ENCODE measurements at regions not wholly inside any gene's neighbourhood (a gene's known extent, or its start where the extent isn't known, plus 50 kb on each side); places are given as distances from the start of the nearest gene placed in this dataset.
"Not testable (repeated sequence)": the region's sequence is repeated elsewhere in the genome, so short reads cannot be mapped to it uniquely, and the experiment has no call there.

DNA sequence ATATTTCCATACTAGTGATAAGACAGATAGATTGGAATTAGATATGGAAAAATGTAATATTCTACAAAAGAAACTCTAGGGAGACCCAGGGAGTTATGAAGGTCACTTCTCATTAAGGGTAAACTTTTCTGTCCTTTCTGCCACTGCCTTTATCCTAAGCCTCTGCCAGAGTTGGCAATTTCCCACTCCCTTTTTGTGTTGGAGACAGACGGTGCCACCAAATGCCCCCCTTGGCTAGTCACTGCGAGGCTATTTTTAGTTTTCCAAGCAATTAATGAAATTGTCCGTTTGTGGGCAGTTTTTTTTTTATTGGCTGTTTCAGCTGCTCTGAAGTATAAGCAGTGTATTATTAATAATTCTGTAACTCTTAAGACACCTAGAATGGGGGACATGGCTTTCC lies 67.6 kb upstream of the TENM4 start:
- no peak for DNase-seq

- no peak for DNase-seq
Observed at GRCh38 chr11:79507706-79508105, 66.9 kb upstream of the TENM4 start.

DNA sequence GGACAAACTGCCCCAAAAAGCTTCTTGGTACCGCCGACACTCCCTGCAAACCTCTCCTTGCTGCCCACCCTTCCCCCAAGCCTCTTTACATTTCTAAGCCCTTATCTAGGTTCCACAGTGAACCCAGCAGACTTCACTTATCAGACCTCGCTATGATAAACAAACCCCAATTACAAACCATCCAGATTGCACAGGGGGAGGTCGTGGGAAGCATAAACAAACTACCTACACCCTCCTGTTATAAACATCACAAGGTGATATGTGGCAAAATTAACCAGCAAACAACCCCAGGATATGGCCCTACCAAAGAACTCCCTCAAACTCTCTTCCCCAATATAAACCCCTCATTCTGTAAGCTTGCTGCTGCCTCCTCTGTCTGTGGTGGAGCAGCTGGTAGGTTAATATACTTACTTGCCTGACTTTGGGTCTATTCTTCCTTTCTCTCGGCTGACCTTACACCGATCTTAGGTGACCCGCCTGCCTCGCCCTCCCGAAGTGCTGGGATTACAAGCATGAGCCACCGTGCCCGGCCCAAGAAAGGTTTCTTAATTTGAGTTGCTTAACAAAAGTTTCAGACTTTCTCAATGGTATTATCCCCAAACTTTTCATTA lies 66.0 kb upstream of the TENM4 start:
- DNase-seq = no peak

- DNase-seq = no peak
Observed at GRCh38 chr11:79506124-79506523, 65.3 kb upstream of the TENM4 start.

- no peak for DNase-seq
Observed at GRCh38 chr11:79503028-79503427, 62.2 kb upstream of the TENM4 start.

GRCh38 chr11:79501707-79502106 lies 60.9 kb upstream of the TENM4 start:
- no peak for DNase-seq

DNA sequence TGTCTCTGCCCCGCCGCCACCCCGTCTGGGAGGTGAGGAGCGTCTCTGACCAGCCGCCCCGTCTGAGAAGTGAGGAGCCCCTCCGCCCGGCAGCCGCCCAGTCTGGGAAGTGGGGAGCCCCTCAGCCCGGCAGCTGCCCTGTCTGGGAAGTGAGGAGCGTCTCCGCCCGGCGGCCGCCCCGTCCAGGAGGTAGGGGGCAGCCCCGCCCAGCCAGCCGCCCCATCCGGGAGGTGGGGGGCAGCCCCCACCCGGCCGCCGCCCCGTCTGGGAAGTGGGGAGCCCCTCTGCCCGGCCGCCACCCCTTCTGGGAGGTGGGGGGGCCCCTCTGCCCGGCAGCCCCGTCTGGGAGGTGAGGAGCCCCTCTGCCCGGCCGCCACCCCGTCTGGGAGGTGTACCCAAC lies 59.1 kb upstream of the TENM4 start:
- DNase-seq = not testable (repeated sequence)

- DNase-seq = no peak
Observed at GRCh38 chr11:79498667-79499066, 57.8 kb upstream of the TENM4 start.

GRCh38 chr11:79493555-79494171 lies 52.8 kb upstream of the TENM4 start:
- peak in 3 of 5 donors; percentile 1 to 28 (median 2) for DNase-seq

DNA sequence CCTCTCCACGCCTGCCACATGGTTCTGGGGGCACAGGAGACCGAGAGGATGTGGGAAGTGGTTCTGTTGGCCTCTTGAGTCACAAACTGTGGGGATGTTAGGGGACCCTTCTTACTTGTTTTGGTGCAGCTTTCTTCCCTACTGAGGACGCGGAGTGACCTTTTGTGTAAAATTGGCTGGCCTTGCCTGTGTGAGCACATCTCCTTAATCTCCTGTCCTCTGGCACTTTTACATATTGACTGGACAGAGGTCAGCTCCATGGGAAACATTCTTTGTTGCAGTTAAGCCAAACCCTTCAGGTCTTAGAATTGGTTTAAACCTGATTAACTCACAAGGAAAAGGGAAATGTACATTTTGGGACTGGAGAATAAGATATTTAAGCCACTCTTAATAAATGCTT lies 51.2 kb upstream of the TENM4 start:
- no peak for DNase-seq
